Panc1 (cell line): ENCODE measurements at regions not wholly inside any gene's neighbourhood (a gene's known extent, or its start where the extent isn't known, plus 50 kb on each side); places are given as distances from the start of the nearest gene placed in this dataset.

Experiments used
- POLR2AphosphoS5 ChIP-seq: IDR thresholded peaks from 2 replicates; pipeline ENCODE4 v1.6.1; 2012; ENCODE audit warnings: mild to moderate bottlenecking, low read depth, low read length, moderate library complexity
- SIN3A ChIP-seq: IDR thresholded peaks from 2 replicates; pipeline ENCODE4 v1.6.1; 2012; ENCODE audit warnings: low read depth, mild to moderate bottlenecking, low read length, moderate library complexity, borderline replicate concordance; ENCODE audit not compliant: insufficient read depth
- TCF7L2 ChIP-seq: IDR thresholded peaks from 2 replicates; pipeline ENCODE4 v1.6.1; 2011; ENCODE audit warnings: mild to moderate bottlenecking, low read depth, low read length, inconsistent platforms
- TF ChIP-seq, protein P1 (sequence below): fragments of 450-650 bp; IDR thresholded peaks from 2 replicates; pipeline ENCODE4 v1.5.1; 2017; ENCODE audit warnings: mild to moderate bottlenecking
- TF ChIP-seq, protein P2 (sequence below), 2 experiments: IDR thresholded peaks; 2 replicates each; pipeline ENCODE4 v1.6.1; 2011 to 2012; ENCODE audit warnings: low read depth in 2 of 2, control low read depth in 1 of 2, low read length in 1 of 2, mild to moderate bottlenecking in 1 of 2, moderate library complexity in 1 of 2; ENCODE audit not compliant: insufficient read depth in 1 of 2

DNA sequence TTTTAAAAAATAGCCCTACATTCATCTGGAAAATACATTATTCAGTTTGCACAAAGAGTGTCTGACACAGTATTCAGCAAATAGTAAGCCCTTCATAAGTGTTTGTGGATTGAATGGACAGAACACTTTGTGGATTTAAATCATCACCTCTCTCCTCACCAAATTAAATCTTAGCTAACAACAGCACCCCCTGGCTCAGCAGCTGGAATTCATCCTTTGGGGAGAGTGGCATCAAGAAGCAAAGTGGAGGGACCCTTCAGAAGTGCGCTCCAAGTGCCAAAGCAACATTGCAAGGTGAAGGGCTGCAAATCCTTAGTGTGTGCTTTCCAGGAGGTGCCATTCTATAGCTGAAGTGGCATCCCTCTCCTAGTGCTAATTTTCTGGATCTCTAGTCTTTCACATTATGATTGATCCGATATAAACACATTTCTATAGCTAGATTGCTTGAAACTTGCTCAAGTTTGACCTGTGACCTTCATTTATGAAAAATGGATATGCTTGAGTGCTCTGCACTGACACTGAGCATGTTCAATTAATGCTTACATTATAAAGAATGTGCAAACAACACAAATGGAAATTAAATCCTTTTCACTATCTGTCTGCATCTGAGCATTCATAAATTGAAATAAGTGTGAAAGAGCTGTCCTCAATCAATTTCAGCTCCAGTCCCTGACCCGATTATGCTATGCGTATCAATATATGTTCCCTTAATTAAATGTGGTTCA lies 891.7 kb downstream of the C6orf118 start:
- TF ChIP-seq, protein P1, sequence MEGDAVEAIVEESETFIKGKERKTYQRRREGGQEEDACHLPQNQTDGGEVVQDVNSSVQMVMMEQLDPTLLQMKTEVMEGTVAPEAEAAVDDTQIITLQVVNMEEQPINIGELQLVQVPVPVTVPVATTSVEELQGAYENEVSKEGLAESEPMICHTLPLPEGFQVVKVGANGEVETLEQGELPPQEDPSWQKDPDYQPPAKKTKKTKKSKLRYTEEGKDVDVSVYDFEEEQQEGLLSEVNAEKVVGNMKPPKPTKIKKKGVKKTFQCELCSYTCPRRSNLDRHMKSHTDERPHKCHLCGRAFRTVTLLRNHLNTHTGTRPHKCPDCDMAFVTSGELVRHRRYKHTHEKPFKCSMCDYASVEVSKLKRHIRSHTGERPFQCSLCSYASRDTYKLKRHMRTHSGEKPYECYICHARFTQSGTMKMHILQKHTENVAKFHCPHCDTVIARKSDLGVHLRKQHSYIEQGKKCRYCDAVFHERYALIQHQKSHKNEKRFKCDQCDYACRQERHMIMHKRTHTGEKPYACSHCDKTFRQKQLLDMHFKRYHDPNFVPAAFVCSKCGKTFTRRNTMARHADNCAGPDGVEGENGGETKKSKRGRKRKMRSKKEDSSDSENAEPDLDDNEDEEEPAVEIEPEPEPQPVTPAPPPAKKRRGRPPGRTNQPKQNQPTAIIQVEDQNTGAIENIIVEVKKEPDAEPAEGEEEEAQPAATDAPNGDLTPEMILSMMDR: no peak
- TF ChIP-seq POLR2AphosphoS5 (no peak), TCF7L2 (no peak), SIN3A (no peak)
- TF ChIP-seq, protein P2, sequence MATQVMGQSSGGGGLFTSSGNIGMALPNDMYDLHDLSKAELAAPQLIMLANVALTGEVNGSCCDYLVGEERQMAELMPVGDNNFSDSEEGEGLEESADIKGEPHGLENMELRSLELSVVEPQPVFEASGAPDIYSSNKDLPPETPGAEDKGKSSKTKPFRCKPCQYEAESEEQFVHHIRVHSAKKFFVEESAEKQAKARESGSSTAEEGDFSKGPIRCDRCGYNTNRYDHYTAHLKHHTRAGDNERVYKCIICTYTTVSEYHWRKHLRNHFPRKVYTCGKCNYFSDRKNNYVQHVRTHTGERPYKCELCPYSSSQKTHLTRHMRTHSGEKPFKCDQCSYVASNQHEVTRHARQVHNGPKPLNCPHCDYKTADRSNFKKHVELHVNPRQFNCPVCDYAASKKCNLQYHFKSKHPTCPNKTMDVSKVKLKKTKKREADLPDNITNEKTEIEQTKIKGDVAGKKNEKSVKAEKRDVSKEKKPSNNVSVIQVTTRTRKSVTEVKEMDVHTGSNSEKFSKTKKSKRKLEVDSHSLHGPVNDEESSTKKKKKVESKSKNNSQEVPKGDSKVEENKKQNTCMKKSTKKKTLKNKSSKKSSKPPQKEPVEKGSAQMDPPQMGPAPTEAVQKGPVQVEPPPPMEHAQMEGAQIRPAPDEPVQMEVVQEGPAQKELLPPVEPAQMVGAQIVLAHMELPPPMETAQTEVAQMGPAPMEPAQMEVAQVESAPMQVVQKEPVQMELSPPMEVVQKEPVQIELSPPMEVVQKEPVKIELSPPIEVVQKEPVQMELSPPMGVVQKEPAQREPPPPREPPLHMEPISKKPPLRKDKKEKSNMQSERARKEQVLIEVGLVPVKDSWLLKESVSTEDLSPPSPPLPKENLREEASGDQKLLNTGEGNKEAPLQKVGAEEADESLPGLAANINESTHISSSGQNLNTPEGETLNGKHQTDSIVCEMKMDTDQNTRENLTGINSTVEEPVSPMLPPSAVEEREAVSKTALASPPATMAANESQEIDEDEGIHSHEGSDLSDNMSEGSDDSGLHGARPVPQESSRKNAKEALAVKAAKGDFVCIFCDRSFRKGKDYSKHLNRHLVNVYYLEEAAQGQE (IDR thresholded peaks at IDR 0.05; ENCODE audit: insufficient read depth in 1 of 2, low read depth in 2 of 2, low read length in 1 of 2): no peak
